Loucy (cell line): ENCODE measurements at regions not wholly inside any gene's neighbourhood (a gene's known extent, or its start where the extent isn't known, plus 50 kb on each side); places are given as distances from the start of the nearest gene placed in this dataset.

Experiments used
- CTCF ChIP-seq: fragments of 200-600 bp; sonication (generic); conservative IDR thresholded peaks from 2 replicates; pipeline ENCODE4 v1.5.1; 2014; ENCODE audit warnings: mild to moderate bottlenecking, antibody characterized with exemption, low read length
- EZH2phosphoT487 ChIP-seq: fragments of 200-600 bp; IDR thresholded peaks from 2 replicates; pipeline ENCODE4 v1.6.1; 2018; ENCODE audit warnings: antibody characterized with exemption, mild to moderate bottlenecking, moderate library complexity, borderline replicate concordance

GRCh38 chr6:119542037-119542436 lies 192.5 kb upstream of the MAN1A1 start:
- TF ChIP-seq CTCF (no peak), EZH2phosphoT487 (no peak)
